Skeletal muscle cell (primary cell): ENCODE measurements at regions not wholly inside any gene's neighbourhood (a gene's known extent, or its start where the extent isn't known, plus 50 kb on each side); places are given as distances from the start of the nearest gene placed in this dataset.

Source experiments
- DNase-seq: peaks from one replicate; pipeline ENCODE4 v3.0.0-alpha.2; 2010; ENCODE audit warnings: low read depth
- H3K4me3 ChIP-seq: 2 replicates; pipeline ENCODE4 v1.5.1; 2011; ENCODE audit warnings: low read depth, mild to moderate bottlenecking, control low read depth, low read length, moderate library complexity

DNA sequence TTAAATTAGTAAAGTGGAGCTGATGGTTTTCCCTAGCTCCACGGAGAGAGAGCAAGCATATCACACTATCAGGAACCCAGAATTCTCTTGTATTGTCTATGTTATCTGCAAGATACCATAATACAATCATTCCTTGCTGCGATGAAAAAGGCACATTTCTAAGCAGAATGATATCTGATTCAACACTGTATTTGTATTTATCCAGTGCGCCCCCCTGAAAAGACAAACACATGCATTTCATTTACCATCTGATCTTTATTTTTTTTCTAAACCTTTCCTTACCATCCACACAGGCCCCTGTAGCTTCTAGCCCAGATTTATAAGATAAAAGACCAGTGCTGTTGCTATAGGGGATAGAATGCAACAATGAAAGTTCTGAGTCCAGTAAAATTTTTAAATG is 420.6 kb downstream of the TDRD15 start:
- no peak for DNase-seq
- no peak overlapping the region for H3K4me3 ChIP-seq

GRCh38 chr2:21552981-21553380 is 429.2 kb downstream of the TDRD15 start:
- DNase-seq, result no peak
- no peak overlapping the region for H3K4me3 ChIP-seq

GRCh38 chr2:21559351-21559750 is 435.6 kb downstream of the TDRD15 start:
- H3K4me3 ChIP-seq, result no peak overlapping the region
- DNase-seq, result no peak

DNA sequence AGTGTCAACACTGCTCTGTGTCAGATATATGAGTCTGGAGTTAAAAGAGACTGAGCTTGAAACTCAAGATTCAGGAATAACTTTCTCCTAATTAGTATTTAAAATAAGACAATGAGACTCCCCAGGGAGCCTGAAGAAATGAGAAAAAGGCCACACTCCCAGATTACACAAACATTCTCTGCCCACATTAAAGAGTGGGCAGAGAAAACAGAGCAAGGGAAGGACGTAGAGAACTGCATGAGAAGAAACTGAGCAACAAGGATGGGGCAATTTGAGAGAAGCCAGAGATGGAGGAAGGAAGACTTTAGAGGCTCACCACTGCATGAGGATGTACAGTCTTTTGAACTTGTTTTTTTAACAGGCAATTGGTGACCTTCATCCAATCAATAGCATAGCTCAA is 438.2 kb downstream of the TDRD15 start:
- H3K4me3 ChIP-seq, result no peak overlapping the region

GRCh38 chr2:21567395-21567794 is 443.6 kb downstream of the TDRD15 start:
- H3K4me3 ChIP-seq, result no peak overlapping the region
- DNase-seq, result no peak

More for the DNA sequence above, 438.2 kb downstream of the TDRD15 start:
- no peak for DNase-seq

- DNase-seq, result no peak
- no peak overlapping the region for H3K4me3 ChIP-seq
Measured at GRCh38 chr2:21571686-21572085, 447.9 kb downstream of the TDRD15 start.

GRCh38 chr2:21580391-21580790 is 456.6 kb downstream of the TDRD15 start:
- no peak overlapping the region for H3K4me3 ChIP-seq
- no peak for DNase-seq

- DNase-seq, result no peak
- H3K4me3 ChIP-seq, result no peak overlapping the region
Measured at GRCh38 chr2:21585881-21586280, 462.1 kb downstream of the TDRD15 start.

GRCh38 chr2:21590026-21590690 is 466.4 kb downstream of the TDRD15 start:
- H3K4me3 ChIP-seq, result no peak overlapping the region
- no peak for DNase-seq

DNA sequence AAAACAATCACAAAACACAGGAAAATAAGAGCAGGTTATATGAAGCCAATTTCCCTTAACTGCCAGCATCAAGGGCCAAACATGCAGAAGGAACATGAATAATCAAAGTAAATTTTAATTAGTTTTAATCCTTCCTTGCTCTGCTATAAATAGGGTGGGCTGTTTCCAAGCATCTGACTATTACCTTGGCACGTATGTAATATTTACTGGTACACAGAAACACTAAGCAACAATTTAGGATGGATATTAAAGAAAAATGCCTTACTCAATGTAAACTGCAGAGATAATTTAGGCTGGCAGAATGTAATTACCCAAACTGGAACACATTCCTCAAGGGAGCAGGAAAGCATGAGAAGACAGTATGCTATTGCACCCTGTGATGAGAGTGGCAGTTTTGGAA is 468.2 kb downstream of the TDRD15 start:
- DNase-seq, result no peak
- H3K4me3 ChIP-seq, result no peak overlapping the region

- no peak for DNase-seq
- no peak overlapping the region for H3K4me3 ChIP-seq
Measured at GRCh38 chr2:21599417-21599816, 475.6 kb downstream of the TDRD15 start.

DNA sequence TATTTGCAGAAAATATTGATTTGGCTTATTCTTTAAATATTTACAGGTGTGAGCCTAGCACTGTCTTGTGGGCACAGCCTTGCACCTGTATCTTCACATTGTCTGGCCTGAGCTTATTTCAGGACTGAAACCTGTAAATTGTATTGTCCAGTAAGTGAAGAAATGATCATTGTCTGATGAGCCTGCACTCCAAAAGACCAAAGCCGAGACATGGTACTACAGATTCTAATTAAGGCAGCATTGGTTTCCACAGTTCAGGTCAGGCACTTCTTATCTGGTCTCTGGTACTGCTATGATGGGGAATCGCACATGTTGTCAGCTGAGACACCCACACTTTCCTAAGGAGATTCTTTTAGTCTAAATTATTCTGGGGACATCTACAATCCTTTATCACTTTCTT is 479.0 kb downstream of the TDRD15 start:
- DNase-seq, result no peak

GRCh38 chr2:21607572-21607971 is 483.8 kb downstream of the TDRD15 start:
- DNase-seq, result no peak

More for the DNA sequence above, 479.0 kb downstream of the TDRD15 start:
- no peak overlapping the region for H3K4me3 ChIP-seq

GRCh38 chr2:21610304-21610703 is 486.5 kb downstream of the TDRD15 start:
- no peak overlapping the region for H3K4me3 ChIP-seq
- no peak for DNase-seq

More at GRCh38 chr2:21607572-21607971, 483.8 kb downstream of the TDRD15 start:
- H3K4me3 ChIP-seq, result no peak overlapping the region

- no peak overlapping the region for H3K4me3 ChIP-seq
- no peak for DNase-seq
Measured at GRCh38 chr2:21617885-21618434, 494.2 kb downstream of the TDRD15 start.

DNA sequence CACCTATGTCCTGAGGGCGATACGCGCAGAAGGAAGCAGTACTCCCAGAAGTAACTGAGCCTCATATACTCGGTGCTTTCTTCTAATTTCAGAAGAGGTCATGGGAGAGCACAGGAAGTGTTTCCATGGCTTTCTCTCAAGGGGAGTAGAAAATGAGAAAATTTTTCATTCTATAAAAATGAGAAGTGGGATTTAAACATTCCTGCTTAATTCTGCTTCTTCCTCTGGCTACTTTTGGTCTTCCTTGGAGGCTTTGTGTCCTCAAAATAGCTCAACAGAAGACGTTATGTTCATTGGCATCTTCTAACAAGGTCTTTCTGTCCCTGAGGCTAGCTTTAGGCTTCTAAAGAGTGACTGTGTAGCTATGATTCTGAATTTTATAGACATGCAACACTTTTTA is 497.0 kb downstream of the TDRD15 start:
- DNase-seq, result no peak
- H3K4me3 ChIP-seq, result no peak overlapping the region

DNA sequence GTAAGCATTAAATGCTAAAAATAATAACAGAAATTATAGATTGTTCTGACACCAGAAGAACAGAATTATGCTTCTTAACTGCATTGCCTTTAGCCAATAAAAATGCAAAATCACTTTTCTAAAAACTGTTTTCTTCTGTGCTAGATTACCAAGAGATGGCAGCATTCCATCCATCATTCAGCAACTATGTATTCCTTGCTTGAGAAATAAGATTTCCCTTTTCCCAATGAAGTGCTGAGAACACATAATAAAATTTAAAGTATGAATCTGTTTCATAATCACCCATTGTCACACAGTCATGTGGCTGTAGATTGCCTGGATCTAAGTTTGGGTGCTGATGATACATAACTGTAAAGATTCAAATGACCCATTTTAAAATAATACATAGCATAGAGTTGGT is 504.2 kb downstream of the TDRD15 start:
- H3K4me3 ChIP-seq, result no peak overlapping the region
- no peak for DNase-seq

- no peak for DNase-seq
- H3K4me3 ChIP-seq, result no peak overlapping the region
Measured at GRCh38 chr2:21633015-21633414, 509.2 kb downstream of the TDRD15 start.

DNA sequence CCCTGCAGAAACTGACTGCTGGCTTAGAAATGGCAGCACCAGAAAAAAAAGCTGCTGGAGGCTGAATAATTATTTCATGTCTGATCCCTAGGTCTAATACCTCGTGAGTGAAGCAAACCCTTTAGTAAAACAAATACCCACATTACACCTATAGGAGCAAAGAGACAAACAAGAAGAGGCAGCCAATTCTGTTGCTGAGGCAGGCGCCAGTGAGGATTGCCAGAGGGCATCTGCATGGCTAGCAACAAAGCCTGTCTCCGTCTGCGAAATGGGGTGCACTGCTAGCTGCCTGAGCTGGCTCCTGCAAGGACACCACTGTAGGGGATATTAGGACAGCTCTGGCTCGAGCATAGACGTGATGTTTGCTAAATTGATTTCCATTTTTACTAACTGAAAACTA is 509.7 kb downstream of the TDRD15 start:
- no peak for DNase-seq
- H3K4me3 ChIP-seq, result no peak overlapping the region

- H3K4me3 ChIP-seq, result no peak overlapping the region
Measured at GRCh38 chr2:21633911-21634310, 510.1 kb downstream of the TDRD15 start.

GRCh38 chr2:21640046-21640445 is 516.3 kb downstream of the TDRD15 start:
- no peak for DNase-seq

More at GRCh38 chr2:21633911-21634310, 510.1 kb downstream of the TDRD15 start:
- no peak for DNase-seq

More at GRCh38 chr2:21640046-21640445, 516.3 kb downstream of the TDRD15 start:
- no peak overlapping the region for H3K4me3 ChIP-seq
